OCI-LY7 (cell line): ENCODE measurements at regions not wholly inside any gene's neighbourhood (a gene's known extent, or its start where the extent isn't known, plus 50 kb on each side); places are given as distances from the start of the nearest gene placed in this dataset.

Source experiments
- BruUV-seq: library from RNA; stranded (reverse); fragments of 400-500 nt; replicated peaks from 2 replicates; lab custom pipeline; 2021; lab: Mats Ljungman, UMichigan
- CTCF ChIA-PET: fragments of 300-600 bp; sonication (Branson Sonifier 250); formaldehyde crosslinking; loops from one replicate; lab custom pipeline; 2022; ENCODE audit warnings: antibody characterized with exemption; ENCODE audit not compliant: unreplicated experiment; lab: Charles Lee
- POLR2A ChIA-PET: fragments of 300-600 bp; sonication (Branson Sonifier 250); formaldehyde crosslinking; loops from one replicate; lab custom pipeline; 2022; ENCODE audit warnings: antibody characterized with exemption; lab: Charles Lee
- DNase-seq: peaks from one replicate; pipeline ENCODE4 v3.0.0-alpha.2; 2015; ENCODE audit warnings: low spot score
- H2AFZ ChIP-seq: fragments of 200-600 bp; sonication (generic), shearing (Covaris generic); 2 replicates; pipeline ENCODE4 v1.6.1; 2014; ENCODE audit warnings: mild to moderate bottlenecking, antibody characterized with exemption, low read length, moderate library complexity
- H3K27ac ChIP-seq: fragments of 200-600 bp; sonication (generic); 2 replicates; pipeline ENCODE4 v1.5.1; 2014; ENCODE audit warnings: mixed run types, low read depth, mild to moderate bottlenecking, moderate library complexity, low read length, inconsistent platforms; ENCODE audit not compliant: poor library complexity, severe bottlenecking
- H3K36me3 ChIP-seq: fragments of 200-600 bp; sonication (generic); 2 replicates; pipeline ENCODE4 v1.6.1; 2014; ENCODE audit warnings: mild to moderate bottlenecking, antibody characterized with exemption, low read length, moderate library complexity, mixed read lengths; ENCODE audit not compliant: insufficient read depth
- H3K4me1 ChIP-seq: fragments of 200-600 bp; sonication (generic); 2 replicates; pipeline ENCODE4 v1.5.1; 2014; ENCODE audit warnings: mild to moderate bottlenecking, low read length; ENCODE audit not compliant: insufficient read depth, poor library complexity, severe bottlenecking
- H3K4me2 ChIP-seq: fragments of 200-600 bp; sonication (generic); 2 replicates; pipeline ENCODE4 v1.6.1; 2014; ENCODE audit warnings: mild to moderate bottlenecking, low read length
- H3K4me3 ChIP-seq: fragments of 200-600 bp; sonication (generic); 2 replicates; pipeline ENCODE4 v1.5.1; 2014; ENCODE audit warnings: mild to moderate bottlenecking, low read depth, low read length; ENCODE audit not compliant: poor library complexity, severe bottlenecking
- H3K79me2 ChIP-seq: fragments of 200-600 bp; sonication (generic); 2 replicates; pipeline ENCODE4 v1.6.1; 2016; ENCODE audit warnings: low read depth, mild to moderate bottlenecking, low read length, moderate library complexity, mixed read lengths; ENCODE audit not compliant: insufficient read depth
- H3K9me2 ChIP-seq: fragments of 200-600 bp; sonication (generic); 2 replicates; pipeline ENCODE4 v1.6.1; 2016; ENCODE audit warnings: mild to moderate bottlenecking, low read length, mixed read lengths; ENCODE audit not compliant: insufficient read depth
- H3K9me3 ChIP-seq: fragments of 200-600 bp; sonication (generic); 2 replicates; pipeline ENCODE4 v1.6.1; 2014; ENCODE audit warnings: mild to moderate bottlenecking, mixed run types, low read length, mixed read lengths
- H4K20me1 ChIP-seq: fragments of 200-600 bp; sonication (generic); 2 replicates; pipeline ENCODE4 v1.6.1; 2014; ENCODE audit warnings: mild to moderate bottlenecking, antibody characterized with exemption, low read length, moderate library complexity, mixed read lengths; ENCODE audit not compliant: insufficient read depth
- CTCF ChIP-seq: fragments of 200-600 bp; sonication (generic); conservative IDR thresholded peaks from 2 replicates; pipeline ENCODE4 v1.5.1; 2014; ENCODE audit warnings: mild to moderate bottlenecking, antibody characterized with exemption, low read length, moderate library complexity, mixed read lengths
- EZH2phosphoT487 ChIP-seq: fragments of 200-600 bp; sonication (generic); IDR thresholded peaks from 2 replicates; pipeline ENCODE4 v1.6.1; 2018; ENCODE audit warnings: low read depth, borderline replicate concordance, mild to moderate bottlenecking, mixed run types, antibody characterized with exemption, low read length, moderate library complexity, mixed read lengths
- intact Hi-C: fragments of 100-400 bp; cut with micrococcal nuclease; formaldehyde crosslinking; loops from one replicate; pipeline ENCODE4 v1.10.0; 2022; ENCODE audit not compliant: unreplicated experiment

DNA sequence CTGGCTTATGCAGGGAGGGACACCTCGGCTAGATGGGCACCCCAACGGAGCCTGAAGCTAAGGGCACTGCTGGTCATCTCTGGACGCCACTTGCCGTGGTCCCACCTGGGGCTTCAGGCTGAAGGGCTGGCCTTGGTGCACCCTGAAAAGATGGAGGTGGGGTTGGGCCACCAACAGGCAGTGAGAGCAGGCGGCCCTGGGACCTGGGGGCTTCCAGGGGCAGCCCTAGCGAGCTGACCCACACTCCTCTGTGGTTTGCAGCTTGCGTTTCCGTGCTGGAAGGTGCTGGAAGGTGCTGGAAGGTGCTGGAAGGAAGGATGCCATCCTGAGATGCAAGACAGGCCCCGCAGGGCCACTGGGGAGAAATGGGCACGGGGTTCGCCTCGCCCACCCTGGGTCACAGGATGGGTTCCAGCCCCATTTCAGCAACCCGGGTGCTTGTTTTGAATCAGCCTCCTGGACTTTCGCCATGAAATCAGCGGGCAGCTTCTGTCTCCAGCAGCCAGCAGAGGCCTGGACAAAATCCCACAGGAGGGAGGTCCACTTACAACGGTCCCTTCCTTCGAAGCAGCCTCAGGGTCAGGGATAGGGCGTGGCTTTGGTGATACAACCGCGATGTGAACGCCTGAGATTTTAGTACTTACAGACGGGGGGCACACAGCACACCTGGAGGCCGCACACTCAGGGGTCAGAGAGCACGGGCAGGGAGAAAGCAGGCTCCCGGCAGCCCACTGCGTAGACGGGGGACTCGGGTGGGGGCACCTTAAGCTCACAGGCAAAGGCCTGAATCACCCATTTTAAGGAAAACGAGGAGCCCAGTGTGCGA lies 303.1 kb upstream of the IRX4 start:
- H3K9me2 ChIP-seq, result no peaks in the 10 kb centered on the region
- H2AFZ ChIP-seq, result no peak overlapping the region
- ChIA-PET POLR2A (no interaction called here), CTCF (no interaction called here)
- intact Hi-C loops, result no loop called here
- no peaks in the 10 kb centered on the region for H3K36me3 ChIP-seq
- H3K4me3 ChIP-seq, result no peak overlapping the region
- no peak overlapping the region for H3K27ac ChIP-seq
- H3K79me2 ChIP-seq, result no peaks in the 10 kb centered on the region
- no peak for DNase-seq
- H3K4me2 ChIP-seq, result no peak overlapping the region
- no peaks in the 10 kb centered on the region for H4K20me1 ChIP-seq
- H3K4me1 ChIP-seq, result no peaks in the 10 kb centered on the region
- no peaks in the 10 kb centered on the region for H3K9me3 ChIP-seq
- BruUV-seq, result no TSS peak
- TF ChIP-seq EZH2phosphoT487 (no peak), CTCF (no peak)

DNA sequence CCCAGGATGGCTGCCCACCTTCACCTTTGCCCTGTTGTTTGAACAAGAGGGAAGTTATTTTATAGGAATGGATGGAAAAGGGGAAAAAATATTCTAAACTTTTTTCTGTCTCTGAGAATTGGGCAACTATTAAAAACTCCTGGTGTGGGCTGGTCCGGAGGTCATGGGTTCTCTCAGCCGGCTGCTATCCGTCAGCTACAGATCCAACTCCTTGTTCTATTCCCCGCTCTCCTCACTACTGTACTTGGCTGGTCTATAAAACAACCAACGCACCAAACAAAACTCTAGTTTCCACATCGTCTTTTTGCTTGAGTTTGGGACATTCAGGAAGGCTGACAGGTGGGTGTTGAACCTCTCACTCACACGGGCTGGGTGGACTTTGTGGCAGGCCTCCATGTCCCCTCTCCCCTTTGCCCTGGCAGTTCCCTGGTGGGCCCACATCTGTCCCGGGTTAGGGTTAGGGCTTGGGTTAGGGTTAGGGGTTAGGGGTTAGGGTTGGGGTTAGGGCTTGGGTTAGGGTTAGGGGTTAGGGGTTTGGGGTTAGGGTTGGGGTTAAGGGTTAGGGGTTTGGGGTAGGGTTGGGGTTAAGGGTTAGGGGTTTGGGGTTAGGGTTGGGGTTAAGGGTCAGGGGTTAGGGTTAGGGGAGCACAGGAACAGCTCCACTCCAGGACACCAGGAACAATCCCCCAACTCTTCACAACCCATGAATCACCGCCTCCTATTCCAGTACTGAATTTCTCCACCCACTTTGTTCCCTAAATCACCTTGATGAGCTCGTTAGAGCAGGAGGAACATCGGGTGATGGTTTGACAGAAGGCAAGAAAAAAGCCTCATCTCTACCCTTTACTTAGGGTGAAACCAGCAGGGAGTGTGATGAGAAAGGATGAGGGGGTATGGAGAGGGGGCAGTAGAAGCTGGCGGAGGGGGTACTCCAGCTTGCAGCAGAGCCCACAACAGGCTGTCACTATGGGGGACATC lies 302.1 kb upstream of the IRX4 start:
- no peak for TF ChIP-seq EZH2phosphoT487
- TF ChIP-seq CTCF, result no peak
- no peak overlapping the region for H3K4me2 ChIP-seq
- BruUV-seq, result no TSS peak
- intact Hi-C loops, result no loop called here
- CTCF ChIA-PET, result no interaction called here
- H3K9me2 ChIP-seq, result no peaks in the 10 kb centered on the region
- POLR2A ChIA-PET, result no interaction called here
- H3K4me1 ChIP-seq, result no peaks in the 10 kb centered on the region
- no peak overlapping the region for H3K27ac ChIP-seq
- DNase-seq, result no peak
- no peak overlapping the region for H3K4me3 ChIP-seq
- no peaks in the 10 kb centered on the region for H3K79me2 ChIP-seq
- H3K9me3 ChIP-seq, result no peaks in the 10 kb centered on the region
- no peak overlapping the region for H2AFZ ChIP-seq
- H3K36me3 ChIP-seq, result no peaks in the 10 kb centered on the region
- no peaks in the 10 kb centered on the region for H4K20me1 ChIP-seq
